ENCODE measurements at regions not wholly inside any gene's neighbourhood (a gene's known extent, or its start where the extent isn't known, plus 50 kb on each side); places are given as distances from the start of the nearest gene placed in this dataset.

- Histone ChIP-seq H3K4me3 (ENCODE audit: control insufficient read depth in 1 of 2, extremely low read depth in 1 of 2, low read length in 1 of 2) (no peak overlapping the region), H3K27me3 (replicated peaks in 1 of 2; ENCODE audit: control insufficient read depth in 2 of 2, extremely low read depth in 1 of 2, insufficient read depth in 2 of 2, low read length in 1 of 2) (no peaks in the 10 kb centered on the region), H3K9me3 (no peaks in the 10 kb centered on the region), H3K36me3 (ENCODE audit: control insufficient read depth in 2 of 2, extremely low read depth in 1 of 2, insufficient read depth in 1 of 2, low read length in 1 of 2) (no peaks in the 10 kb centered on the region), H3K27ac (ENCODE audit: low read length) (no peak overlapping the region), H3K4me1 (ENCODE audit: control insufficient read depth in 1 of 2, extremely low read depth in 1 of 2, insufficient read depth in 2 of 2, low read length in 2 of 2) (peaks cover 0 to 2% of the 10 kb centered on the region in 2 experiments)
- 0% methylated on average over 1 of the region's 7 CpGs for WGBS (ENCODE audit: insufficient coverage)
- no peaks in the 10 kb centered on the region for H3K36me3 Mint-ChIP-seq
- ChIA-PET CTCF (no interaction called here), POLR2A (no interaction called here)
- H3K9me3 Mint-ChIP-seq: peaks cover 0 to 32% (median 7%) of the 10 kb centered on the region in 3 donors
- no peak overlapping the region for H3K4me3 Mint-ChIP-seq
- ATAC-seq (replicated peaks in 1 of 4) (no peak), DNase-seq (no peak)
- no peaks in the 10 kb centered on the region for H3K27me3 Mint-ChIP-seq
- no peak overlapping the region for H3K27ac Mint-ChIP-seq
- H3K4me1 Mint-ChIP-seq: no peaks in the 10 kb centered on the region
Measured at GRCh38 chr7:52507546-52508255, 527.7 kb upstream of the POM121L12 start.

- POLR2A ChIA-PET: no interaction called here
- Histone ChIP-seq H3K27ac (ENCODE audit: low read length) (no peak overlapping the region), H3K36me3 (ENCODE audit: control insufficient read depth in 2 of 2, extremely low read depth in 1 of 2, insufficient read depth in 1 of 2, low read length in 1 of 2) (no peaks in the 10 kb centered on the region), H3K9me3 (no peaks in the 10 kb centered on the region), H3K4me1 (ENCODE audit: control insufficient read depth in 1 of 2, extremely low read depth in 1 of 2, insufficient read depth in 2 of 2, low read length in 2 of 2) (peaks cover 0 to 2% of the 10 kb centered on the region in 2 experiments), H3K27me3 (replicated peaks in 1 of 2; ENCODE audit: control insufficient read depth in 2 of 2, extremely low read depth in 1 of 2, insufficient read depth in 2 of 2, low read length in 1 of 2) (no peaks in the 10 kb centered on the region), H3K4me3 (ENCODE audit: control insufficient read depth in 1 of 2, extremely low read depth in 1 of 2, low read length in 1 of 2) (no peak overlapping the region)
- DNase-seq: no peak
- Mint-ChIP-seq H3K4me1 (no peaks in the 10 kb centered on the region), H3K36me3 (no peaks in the 10 kb centered on the region), H3K4me3 (no peak overlapping the region), H3K27ac (no peak overlapping the region), H3K9me3 (peaks cover 0 to 27% (median 14%) of the 10 kb centered on the region in 3 donors), H3K27me3 (no peaks in the 10 kb centered on the region)
- no peak for ATAC-seq (replicated peaks in 1 of 4)
- WGBS (ENCODE audit: insufficient coverage): no CpG with 5 or more reads among the region's 2 CpGs
- CTCF ChIA-PET: no interaction called here
Measured at GRCh38 chr7:52506325-52506724, 529.1 kb upstream of the POM121L12 start.

- no peak overlapping the region for H3K27ac ChIP-seq (ENCODE audit: low read length)
- ATAC-seq (replicated peaks in 1 of 4) (no peak), DNase-seq (no peak)
- Mint-ChIP-seq H3K4me3 (no peak overlapping the region), H3K9me3 (peaks cover 4 to 23% (median 11%) of the 10 kb centered on the region in 3 donors), H3K27ac (no peak overlapping the region), H3K27me3 (no peaks in the 10 kb centered on the region), H3K4me1 (no peaks in the 10 kb centered on the region), H3K36me3 (no peaks in the 10 kb centered on the region)
- POLR2A ChIA-PET: no interaction called here
- H3K36me3 ChIP-seq (ENCODE audit: control insufficient read depth in 2 of 2, extremely low read depth in 1 of 2, insufficient read depth in 1 of 2, low read length in 1 of 2): no peaks in the 10 kb centered on the region
- H3K4me1 ChIP-seq (ENCODE audit: control insufficient read depth in 1 of 2, extremely low read depth in 1 of 2, insufficient read depth in 2 of 2, low read length in 2 of 2): peaks cover 0 to 4% of the 10 kb centered on the region in 2 experiments
- no peaks in the 10 kb centered on the region for H3K27me3 ChIP-seq (replicated peaks in 1 of 2; ENCODE audit: control insufficient read depth in 2 of 2, extremely low read depth in 1 of 2, insufficient read depth in 2 of 2, low read length in 1 of 2)
- H3K4me3 ChIP-seq (ENCODE audit: control insufficient read depth in 1 of 2, extremely low read depth in 1 of 2, low read length in 1 of 2): no peak overlapping the region
- CTCF ChIA-PET: no interaction called here
- WGBS (ENCODE audit: insufficient coverage): no CpG with 5 or more reads among the region's 2 CpGs
- H3K9me3 ChIP-seq: no peaks in the 10 kb centered on the region
Measured at GRCh38 chr7:52504561-52504960, 530.9 kb upstream of the POM121L12 start.

- Histone ChIP-seq H3K4me1 (ENCODE audit: control insufficient read depth in 1 of 2, extremely low read depth in 1 of 2, insufficient read depth in 2 of 2, low read length in 2 of 2) (peaks cover 0 to 2% of the 10 kb centered on the region in 2 experiments), H3K27ac (ENCODE audit: low read length) (no peak overlapping the region), H3K9me3 (no peaks in the 10 kb centered on the region), H3K27me3 (replicated peaks in 1 of 2; ENCODE audit: control insufficient read depth in 2 of 2, extremely low read depth in 1 of 2, insufficient read depth in 2 of 2, low read length in 1 of 2) (no peaks in the 10 kb centered on the region), H3K36me3 (ENCODE audit: control insufficient read depth in 2 of 2, extremely low read depth in 1 of 2, insufficient read depth in 1 of 2, low read length in 1 of 2) (no peaks in the 10 kb centered on the region), H3K4me3 (ENCODE audit: control insufficient read depth in 1 of 2, extremely low read depth in 1 of 2, low read length in 1 of 2) (no peak overlapping the region)
- no CpG with 5 or more reads among the region's 4 CpGs for WGBS (ENCODE audit: insufficient coverage)
- Mint-ChIP-seq H3K36me3 (no peaks in the 10 kb centered on the region), H3K27ac (no peak overlapping the region), H3K27me3 (no peaks in the 10 kb centered on the region), H3K4me1 (no peaks in the 10 kb centered on the region), H3K4me3 (no peak overlapping the region), H3K9me3 (peaks cover 4 to 16% (median 11%) of the 10 kb centered on the region in 3 donors)
- ChIA-PET POLR2A (no interaction called here), CTCF (no interaction called here)
- ATAC-seq (replicated peaks in 1 of 4) (no peak), DNase-seq (no peak)
Measured at GRCh38 chr7:52502281-52502680, 533.2 kb upstream of the POM121L12 start.

GRCh38 chr7:52501696-52502095, 533.7 kb upstream of the POM121L12 start:
- no peak for ATAC-seq (replicated peaks in 1 of 4)
- Mint-ChIP-seq H3K4me1 (no peaks in the 10 kb centered on the region), H3K27me3 (no peaks in the 10 kb centered on the region), H3K36me3 (no peaks in the 10 kb centered on the region), H3K4me3 (no peak overlapping the region), H3K9me3 (peaks cover 4 to 13% (median 11%) of the 10 kb centered on the region in 3 donors), H3K27ac (no peak overlapping the region)
- POLR2A ChIA-PET: no interaction called here
- H3K36me3 ChIP-seq (ENCODE audit: control insufficient read depth in 2 of 2, extremely low read depth in 1 of 2, insufficient read depth in 1 of 2, low read length in 1 of 2): no peaks in the 10 kb centered on the region
- no peaks in the 10 kb centered on the region for H3K27me3 ChIP-seq (replicated peaks in 1 of 2; ENCODE audit: control insufficient read depth in 2 of 2, extremely low read depth in 1 of 2, insufficient read depth in 2 of 2, low read length in 1 of 2)
- no peak for DNase-seq
- no peak overlapping the region for H3K27ac ChIP-seq (ENCODE audit: low read length)
- peaks cover 0 to 2% of the 10 kb centered on the region in 2 experiments for H3K4me1 ChIP-seq (ENCODE audit: control insufficient read depth in 1 of 2, extremely low read depth in 1 of 2, insufficient read depth in 2 of 2, low read length in 2 of 2)
- CTCF ChIA-PET: no interaction called here
- WGBS (ENCODE audit: insufficient coverage): no CpG with 5 or more reads among the region's 2 CpGs
- no peak overlapping the region for H3K4me3 ChIP-seq (ENCODE audit: control insufficient read depth in 1 of 2, extremely low read depth in 1 of 2, low read length in 1 of 2)
- H3K9me3 ChIP-seq: no peaks in the 10 kb centered on the region

GRCh38 chr7:52500841-52501240, 534.6 kb upstream of the POM121L12 start:
- Mint-ChIP-seq H3K36me3 (no peaks in the 10 kb centered on the region), H3K4me3 (no peak overlapping the region), H3K4me1 (no peaks in the 10 kb centered on the region), H3K27me3 (no peaks in the 10 kb centered on the region), H3K9me3 (peaks cover 4 to 9% (median 7%) of the 10 kb centered on the region in 3 donors), H3K27ac (no peak overlapping the region)
- no peak overlapping the region for H3K27ac ChIP-seq (ENCODE audit: low read length)
- WGBS (ENCODE audit: insufficient coverage): 67% methylated on average over 1 of the region's 3 CpGs
- H3K9me3 ChIP-seq: no peaks in the 10 kb centered on the region
- CTCF ChIA-PET: no interaction called here
- H3K27me3 ChIP-seq (replicated peaks in 1 of 2; ENCODE audit: control insufficient read depth in 2 of 2, extremely low read depth in 1 of 2, insufficient read depth in 2 of 2, low read length in 1 of 2): no peaks in the 10 kb centered on the region
- POLR2A ChIA-PET: interaction anchor here in 1 of 2 donors (0.7 kb wide), 1 partner anchor 22 kb away, joined by 3 read pairs; no protein-coding TSS in a partner anchor
- DNase-seq: no peak
- H3K4me1 ChIP-seq (ENCODE audit: control insufficient read depth in 1 of 2, extremely low read depth in 1 of 2, insufficient read depth in 2 of 2, low read length in 2 of 2): peaks cover 0 to 2% of the 10 kb centered on the region in 2 experiments
- no peak overlapping the region for H3K4me3 ChIP-seq (ENCODE audit: control insufficient read depth in 1 of 2, extremely low read depth in 1 of 2, low read length in 1 of 2)
- no peak for ATAC-seq (replicated peaks in 1 of 4)
- H3K36me3 ChIP-seq (ENCODE audit: control insufficient read depth in 2 of 2, extremely low read depth in 1 of 2, insufficient read depth in 1 of 2, low read length in 1 of 2): no peaks in the 10 kb centered on the region
